H1 (cell line): ENCODE measurements at regions not wholly inside any gene's neighbourhood (a gene's known extent, or its start where the extent isn't known, plus 50 kb on each side); places are given as distances from the start of the nearest gene placed in this dataset.

Experiments used
- CTCF ChIA-PET: fragments of 300-600 bp; sonication (Branson Sonifier 250); formaldehyde crosslinking; loops from one replicate; lab custom pipeline; 2021; ENCODE audit not compliant: partially characterized antibody; lab: Charles Lee
- POLR2A ChIA-PET: fragments of 300-600 bp; sonication (Branson Sonifier 250); formaldehyde crosslinking; loops from one replicate; lab custom pipeline; 2021; ENCODE audit warnings: inconsistent platforms; ENCODE audit not compliant: partially characterized antibody; lab: Charles Lee
- DNase-seq, 2 experiments: peaks; one replicate each; pipeline versions ENCODE4 v3.0.0 to v3.0.0-alpha.2; 2010 to 2022; ENCODE audit warnings: low spot score in 2 of 2, low read depth in 1 of 2, mixed read lengths in 1 of 2
- FAIRE-seq: peaks from 2 replicates; lab custom pipeline; 2011; peaks lifted over from hg19 to GRCh38; lab: Jason Lieb, UNC
- H2AFZ ChIP-seq: 2 replicates; pipeline ENCODE4 v1.8.1; 2012; ENCODE audit warnings: low read length, inconsistent platforms
- H2AK5ac ChIP-seq: 2 replicates; pipeline ENCODE4 v1.6.1; 2013; ENCODE audit warnings: low read depth, low read length
- H2BK120ac ChIP-seq: replicated peaks from 2 replicates; pipeline ENCODE3; 2013; ENCODE audit warnings: low read depth, low read length, inconsistent platforms
- H2BK12ac ChIP-seq: 2 replicates; pipeline ENCODE4 v1.6.1; 2013; ENCODE audit warnings: low read depth, low read length
- H2BK15ac ChIP-seq: 2 replicates; pipeline ENCODE4 v1.6.1; 2013; ENCODE audit warnings: low read length
- H2BK20ac ChIP-seq: 2 replicates; pipeline ENCODE4 v1.6.1; 2013; ENCODE audit warnings: low read length
- H2BK5ac ChIP-seq: 2 replicates; pipeline ENCODE4 v1.6.1; 2013; ENCODE audit warnings: low read depth, low read length
- H3K14ac ChIP-seq: 2 replicates; pipeline ENCODE4 v1.6.1; 2013; ENCODE audit warnings: inconsistent platforms; ENCODE audit not compliant: insufficient read length
- H3K18ac ChIP-seq: 2 replicates; pipeline ENCODE4 v1.6.1; 2013; ENCODE audit warnings: low read length; ENCODE audit errors: extremely low read depth
- H3K23ac ChIP-seq: 2 replicates; pipeline ENCODE4 v1.6.1; 2013; ENCODE audit warnings: inconsistent platforms; ENCODE audit not compliant: insufficient read length
- H3K23me2 ChIP-seq: 2 replicates; pipeline ENCODE4 v1.6.1; 2013; ENCODE audit warnings: low read depth, low read length
- H3K27ac ChIP-seq: 2 replicates; pipeline ENCODE4 v1.6.1; 2011; ENCODE audit warnings: low read depth, low read length, inconsistent platforms
- H3K27me3 ChIP-seq, 4 experiments: replicated peaks in 1 of 4; 1 replicate in 1 of 4; 2 replicates in 3 of 4; pipeline versions ENCODE4 v1.6.1 to v1.8.1; 2011 to 2013; ENCODE audit warnings: low read length in 3 of 4, mild to moderate bottlenecking in 3 of 4, inconsistent platforms in 2 of 4, mixed read lengths in 2 of 4, moderate library complexity in 1 of 4; ENCODE audit not compliant: control insufficient read depth in 3 of 4, insufficient read depth in 3 of 4; ENCODE audit errors: extremely low read depth in 1 of 4
- H3K36me3 ChIP-seq, 4 experiments: 2 replicates each; pipeline versions ENCODE4 v1.6.1 to v1.8.1; 2011 to 2013; ENCODE audit warnings: mild to moderate bottlenecking in 4 of 4, low read length in 3 of 4, moderate library complexity in 2 of 4, control low read depth in 1 of 4, inconsistent platforms in 1 of 4; ENCODE audit not compliant: insufficient read depth in 4 of 4, control insufficient read depth in 2 of 4
- H3K4ac ChIP-seq: replicated peaks from 2 replicates; pipeline ENCODE3; 2013; ENCODE audit warnings: low read length, low read depth, mixed read lengths, inconsistent platforms; ENCODE audit not compliant: insufficient read length
- H3K4me1 ChIP-seq, 4 experiments: replicated peaks in 1 of 4; 1 replicate in 1 of 4; 2 replicates in 3 of 4; pipeline versions ENCODE4 v1.6.1 to v1.8.1; 2011 to 2013; ENCODE audit warnings: low read length in 3 of 4, inconsistent platforms in 2 of 4, mixed read lengths in 1 of 4; ENCODE audit not compliant: insufficient read depth in 4 of 4, control insufficient read depth in 3 of 4
- H3K4me2 ChIP-seq, 2 experiments: 2 replicates each; pipeline versions ENCODE4 v1.6.1 to v1.8.1; 2011 to 2013; ENCODE audit warnings: low read depth in 2 of 2, low read length in 2 of 2, control low read depth in 1 of 2, inconsistent platforms in 1 of 2, mild to moderate bottlenecking in 1 of 2; ENCODE audit not compliant: insufficient read depth in 1 of 2
- H3K4me3 ChIP-seq, 4 experiments: fragments of 200-600, 300-600 bp in 1 of 4; sonication (generic), shearing (Covaris generic), sonication (Bioruptor Twin) in 1 of 4; 2 replicates each; pipeline versions ENCODE4 v1.5.1 to v1.8.1; 2011 to 2016; ENCODE audit warnings: low read length in 4 of 4, low read depth in 3 of 4, control low read depth in 2 of 4, inconsistent platforms in 2 of 4, mild to moderate bottlenecking in 2 of 4, mixed read lengths in 1 of 4, moderate library complexity in 1 of 4; ENCODE audit not compliant: insufficient read depth in 2 of 4; ENCODE audit errors: extremely low read depth in 1 of 4
- H3K56ac ChIP-seq: replicated peaks from 2 replicates; pipeline ENCODE3; 2013; ENCODE audit warnings: low read depth, mild to moderate bottlenecking, mixed read lengths, low read length, inconsistent platforms; ENCODE audit not compliant: insufficient read length
- H3K79me1 ChIP-seq: 2 replicates; pipeline ENCODE4 v1.6.1; 2013; ENCODE audit warnings: low read depth, low read length, control low read depth
- H3K79me2 ChIP-seq, 2 experiments: 2 replicates each; pipeline versions ENCODE4 v1.6.1 to v1.8.1; 2012 to 2013; ENCODE audit warnings: low read length in 2 of 2, mild to moderate bottlenecking in 2 of 2, inconsistent platforms in 1 of 2; ENCODE audit not compliant: insufficient read depth in 2 of 2, control insufficient read depth in 1 of 2
- H3K9ac ChIP-seq, 4 experiments: replicated peaks in 1 of 4; 1 replicate in 1 of 4; 2 replicates in 3 of 4; pipeline versions ENCODE4 v1.6.1 to v1.8.1; 2011 to 2013; ENCODE audit warnings: low read depth in 3 of 4, low read length in 3 of 4, control low read depth in 2 of 4, mild to moderate bottlenecking in 2 of 4, moderate library complexity in 2 of 4, inconsistent platforms in 1 of 4; ENCODE audit errors: extremely low read depth in 1 of 4
- H3K9me3 ChIP-seq, 2 experiments: 2 replicates each; pipeline versions ENCODE4 v1.6.1 to v1.8.1; 2012 to 2013; ENCODE audit warnings: mild to moderate bottlenecking in 2 of 2, moderate library complexity in 2 of 2, control low read depth in 1 of 2, inconsistent platforms in 1 of 2, low read depth in 1 of 2, low read length in 1 of 2, mixed read lengths in 1 of 2; ENCODE audit not compliant: insufficient read depth in 2 of 2
- H4K20me1 ChIP-seq, 2 experiments: replicated peaks in 1 of 2; 2 replicates each; pipeline versions ENCODE3 to v1.8.1; 2011 to 2013; ENCODE audit warnings: inconsistent platforms in 2 of 2, low read length in 2 of 2, mild to moderate bottlenecking in 1 of 2; ENCODE audit not compliant: insufficient read depth in 2 of 2, control insufficient read depth in 1 of 2
- H4K5ac ChIP-seq: 2 replicates; pipeline ENCODE4 v1.6.1; 2013; ENCODE audit warnings: low read length, low read depth, mixed read lengths, inconsistent platforms; ENCODE audit not compliant: insufficient read length
- H4K8ac ChIP-seq: 2 replicates; pipeline ENCODE4 v1.8.0; 2013; ENCODE audit warnings: mild to moderate bottlenecking, moderate library complexity, low read length, inconsistent platforms; ENCODE audit not compliant: insufficient read depth; ENCODE audit errors: extremely low read depth
- H4K91ac ChIP-seq: replicated peaks from 2 replicates; pipeline ENCODE3; 2013; ENCODE audit warnings: low read length, mixed read lengths, inconsistent platforms; ENCODE audit not compliant: insufficient read length
- ASH2L ChIP-seq: fragments of 200-600, 300-600 bp; sonication (generic); IDR thresholded peaks from one replicate; pipeline ENCODE4 v1.7.1; 2017; ENCODE audit warnings: low read length
- BCL11A ChIP-seq, 2 experiments: IDR thresholded peaks; one replicate each; pipeline ENCODE4 v1.6.1; 2011; ENCODE audit warnings: low read depth in 2 of 2, low read length in 2 of 2, mild to moderate bottlenecking in 2 of 2
- CTCF ChIP-seq, 3 experiments: IDR thresholded peaks; 1 replicate in 2 of 3; 2 replicates in 1 of 3; pipeline versions ENCODE4 v1.5.1 to v1.6.1; 2011; ENCODE audit warnings: low read length in 3 of 3, mild to moderate bottlenecking in 3 of 3, inconsistent platforms in 2 of 3, low read depth in 1 of 3, moderate library complexity in 1 of 3; ENCODE audit not compliant: insufficient read depth in 1 of 3; ENCODE audit errors: control extremely low read depth in 1 of 3
- EGR1 ChIP-seq: IDR thresholded peaks from 2 replicates; pipeline ENCODE4 v1.6.1; 2011; ENCODE audit warnings: low read depth, low read length, borderline replicate concordance
- GABPA ChIP-seq: IDR thresholded peaks from 2 replicates; pipeline ENCODE4 v1.6.1; 2011; ENCODE audit warnings: mild to moderate bottlenecking, low read length, moderate library complexity, borderline replicate concordance; ENCODE audit not compliant: insufficient read depth
- HDAC6 ChIP-seq: IDR thresholded peaks from one replicate; pipeline ENCODE4 v1.7.1; 2012; ENCODE audit warnings: low read depth, mild to moderate bottlenecking, inconsistent platforms, low read length, moderate library complexity
- NANOG ChIP-seq: IDR thresholded peaks from 2 replicates; pipeline ENCODE4 v1.6.1; 2011; ENCODE audit warnings: low read length, low read depth, mild to moderate bottlenecking, inconsistent platforms; ENCODE audit not compliant: insufficient read depth, poor library complexity, severe bottlenecking
- SIRT6 ChIP-seq: IDR thresholded peaks from one replicate; pipeline ENCODE4 v1.7.1; 2012; ENCODE audit warnings: low read length, inconsistent platforms
- SP1 ChIP-seq: IDR thresholded peaks from 2 replicates; pipeline ENCODE4 v1.6.1; 2011; ENCODE audit warnings: low read depth, low read length
- SP2 ChIP-seq: IDR thresholded peaks from 2 replicates; pipeline ENCODE4 v1.6.1; 2012; ENCODE audit warnings: mild to moderate bottlenecking, low read length, inconsistent platforms
- SP4 ChIP-seq: IDR thresholded peaks from 2 replicates; pipeline ENCODE4 v1.6.1; 2012; ENCODE audit warnings: low read length, inconsistent platforms
- WGBS, 2 experiments: shearing (Covaris generic) in 1 of 2; methylation state at CpG; one replicate each; pipeline versions ENCODE4 v1.1.6 to v1.1.7; 2013 to 2015; ENCODE audit warnings: low lambda C conversion rate in 2 of 2, mixed read lengths in 2 of 2, inconsistent platforms in 1 of 2, low coverage in 1 of 2, missing lambda C conversion rate in 1 of 2; ENCODE audit not compliant: insufficient replicate concordance in 2 of 2, insufficient coverage in 1 of 2, insufficient read length in 1 of 2; ENCODE audit errors: extremely low coverage in 1 of 2, missing lambda C conversion rate in 1 of 2; 5-methylcytosine and 5-hydroxymethylcytosine counted together

- Histone ChIP-seq H3K79me2 (no peaks in the 10 kb centered on the region), H3K79me1 (no peaks in the 10 kb centered on the region), H3K4ac (no peak overlapping the region), H3K9ac (no peak overlapping the region), H3K56ac (no peak overlapping the region), H4K8ac (no peak overlapping the region), H4K91ac (no peak overlapping the region), H2BK120ac (no peak overlapping the region), H3K4me3 (no peak overlapping the region), H3K4me2 (no peak overlapping the region), H3K18ac (no peak overlapping the region), H3K23me2 (no peaks in the 10 kb centered on the region), H4K20me1 (no peaks in the 10 kb centered on the region), H2AK5ac (no peak overlapping the region), H3K4me1 (peaks cover 0 to 2% (median 0%) of the 10 kb centered on the region in 4 experiments; a peak in 1 of 7 replicates), H3K27ac (no peak overlapping the region), H2AFZ (no peak overlapping the region), H2BK5ac (no peak overlapping the region), H3K23ac (no peak overlapping the region), H4K5ac (no peak overlapping the region), H2BK15ac (no peak overlapping the region), H3K9me3 (no peaks in the 10 kb centered on the region), H2BK20ac (no peak overlapping the region), H3K27me3 (no peaks in the 10 kb centered on the region), H2BK12ac (no peak overlapping the region), H3K14ac (no peak overlapping the region), H3K36me3 (no peaks in the 10 kb centered on the region)
- POLR2A ChIA-PET = no interaction called here
- DNase-seq (no peak), FAIRE-seq (no peak)
- CTCF ChIA-PET = interaction anchor here (0.5 to 1.6 kb wide), 5 partner anchors 11 to 1902 kb away, joined by 3 to 5 read pairs (median 4); no protein-coding TSS in a partner anchor
- WGBS, 2 experiments = 84% methylated on average over 1 of the region's 1 CpG; no CpG with 5 or more reads in 1 of the 2 experiments
- TF ChIP-seq SP4 (no peak), ASH2L (no peak), EGR1 (no peak), NANOG (no peak), CTCF (IDR thresholded peaks at IDR 0.05; ENCODE audit: control extremely low read depth in 1 of 3, insufficient read depth in 1 of 3, low read depth in 1 of 3, low read length in 3 of 3) (no peak), SP2 (no peak), BCL11A (IDR thresholded peaks at IDR 0.05; ENCODE audit: low read depth in 2 of 2, low read length in 2 of 2) (no peak), HDAC6 (no peak), GABPA (no peak), SP1 (no peak), SIRT6 (no peak)
Observed at GRCh38 chr7:116329686-116330503, 119.6 kb downstream of the TES start.
